ENCODE measurements at regions not wholly inside any gene's neighbourhood (a gene's known extent, or its start where the extent isn't known, plus 50 kb on each side); places are given as distances from the start of the nearest gene placed in this dataset.

DNA sequence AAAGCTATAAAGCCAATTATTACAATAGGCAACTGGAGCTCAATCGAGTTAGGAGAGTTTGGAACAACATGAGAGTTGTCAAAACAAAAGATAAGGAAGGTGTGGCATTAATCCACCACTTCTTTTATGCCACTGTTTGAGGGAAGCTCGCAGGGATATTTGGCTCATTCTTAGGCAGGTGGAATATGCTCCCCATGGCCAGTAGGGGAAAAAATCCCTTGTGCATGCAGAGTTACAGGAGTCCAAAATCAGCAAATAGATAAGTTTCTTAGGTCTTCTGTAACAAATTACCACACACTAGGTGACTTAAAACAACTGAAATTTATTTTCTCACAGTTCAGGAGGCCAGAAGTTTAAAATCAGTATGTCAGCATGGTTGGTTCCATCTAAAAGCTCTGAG lies 135.4 kb upstream of the SYNPR start:
- no peaks in the 10 kb centered on the region for H3K36me3 Mint-ChIP-seq (ENCODE audit: unreplicated experiment)
- peaks cover 11% of the 10 kb centered on the region for H3K9me3 Mint-ChIP-seq (ENCODE audit: unreplicated experiment)
- no peaks in the 10 kb centered on the region for H3K27me3 Mint-ChIP-seq (ENCODE audit: unreplicated experiment)
- H3K4me1 Mint-ChIP-seq (ENCODE audit: unreplicated experiment): no peaks in the 10 kb centered on the region
- DNase-seq (ENCODE audit: extremely low spot score, unreplicated experiment): no peak
- H3K27ac Mint-ChIP-seq (ENCODE audit: unreplicated experiment): no peak overlapping the region
- TF ChIP-seq, protein P1, sequence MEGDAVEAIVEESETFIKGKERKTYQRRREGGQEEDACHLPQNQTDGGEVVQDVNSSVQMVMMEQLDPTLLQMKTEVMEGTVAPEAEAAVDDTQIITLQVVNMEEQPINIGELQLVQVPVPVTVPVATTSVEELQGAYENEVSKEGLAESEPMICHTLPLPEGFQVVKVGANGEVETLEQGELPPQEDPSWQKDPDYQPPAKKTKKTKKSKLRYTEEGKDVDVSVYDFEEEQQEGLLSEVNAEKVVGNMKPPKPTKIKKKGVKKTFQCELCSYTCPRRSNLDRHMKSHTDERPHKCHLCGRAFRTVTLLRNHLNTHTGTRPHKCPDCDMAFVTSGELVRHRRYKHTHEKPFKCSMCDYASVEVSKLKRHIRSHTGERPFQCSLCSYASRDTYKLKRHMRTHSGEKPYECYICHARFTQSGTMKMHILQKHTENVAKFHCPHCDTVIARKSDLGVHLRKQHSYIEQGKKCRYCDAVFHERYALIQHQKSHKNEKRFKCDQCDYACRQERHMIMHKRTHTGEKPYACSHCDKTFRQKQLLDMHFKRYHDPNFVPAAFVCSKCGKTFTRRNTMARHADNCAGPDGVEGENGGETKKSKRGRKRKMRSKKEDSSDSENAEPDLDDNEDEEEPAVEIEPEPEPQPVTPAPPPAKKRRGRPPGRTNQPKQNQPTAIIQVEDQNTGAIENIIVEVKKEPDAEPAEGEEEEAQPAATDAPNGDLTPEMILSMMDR (IDR thresholded peaks at IDR 0.05): no peak
- H3K4me3 Mint-ChIP-seq (ENCODE audit: unreplicated experiment): no peak overlapping the region

DNA sequence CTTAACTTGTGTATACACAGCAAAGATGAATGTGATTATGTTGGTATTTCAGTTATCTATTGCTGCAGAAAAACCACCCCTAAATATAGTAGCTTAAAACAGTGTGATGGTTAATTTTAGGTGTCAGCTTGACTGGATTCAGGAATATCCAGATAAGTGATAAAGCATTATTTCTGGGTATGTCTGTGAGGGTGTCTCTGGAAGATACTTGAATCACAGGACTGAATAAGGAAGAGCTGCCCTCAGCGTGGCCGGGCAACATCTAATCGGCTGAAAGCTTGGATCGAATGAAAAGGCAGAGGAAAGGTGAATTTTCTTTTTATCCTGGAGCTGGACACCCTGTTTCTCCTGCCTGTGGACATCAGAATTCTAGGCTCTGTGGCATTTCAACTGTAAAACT lies 132.0 kb upstream of the SYNPR start:
- H3K27me3 Mint-ChIP-seq (ENCODE audit: unreplicated experiment): no peaks in the 10 kb centered on the region
- H3K36me3 Mint-ChIP-seq (ENCODE audit: unreplicated experiment): no peaks in the 10 kb centered on the region
- H3K9me3 Mint-ChIP-seq (ENCODE audit: unreplicated experiment): peaks cover 15% of the 10 kb centered on the region
- H3K4me3 Mint-ChIP-seq (ENCODE audit: unreplicated experiment): no peak overlapping the region
- TF ChIP-seq, protein P1 (IDR thresholded peaks at IDR 0.05): no peak
- H3K4me1 Mint-ChIP-seq (ENCODE audit: unreplicated experiment): no peaks in the 10 kb centered on the region
- no peak overlapping the region for H3K27ac Mint-ChIP-seq (ENCODE audit: unreplicated experiment)
- DNase-seq (ENCODE audit: extremely low spot score, unreplicated experiment): no peak

DNA sequence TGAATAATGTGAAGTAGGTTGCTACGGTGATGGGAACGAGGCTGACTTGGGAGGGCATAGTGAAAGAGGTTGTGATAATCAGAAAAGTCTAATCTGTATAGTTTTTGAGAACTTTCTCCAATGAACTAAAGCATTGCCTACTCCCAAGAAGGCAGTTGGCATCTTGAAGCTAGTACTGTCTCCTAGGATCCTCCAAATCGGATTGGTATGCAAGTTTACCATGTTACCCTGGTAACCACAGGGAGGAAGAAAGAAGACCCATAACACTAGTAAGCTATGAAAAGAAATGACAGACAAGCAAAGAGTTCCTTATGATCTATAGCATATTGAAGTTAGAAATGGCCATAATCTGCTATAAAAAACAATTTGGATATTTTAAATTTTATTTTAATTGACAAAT lies 127.2 kb upstream of the SYNPR start:
- H3K4me1 Mint-ChIP-seq (ENCODE audit: unreplicated experiment): no peaks in the 10 kb centered on the region

DNA sequence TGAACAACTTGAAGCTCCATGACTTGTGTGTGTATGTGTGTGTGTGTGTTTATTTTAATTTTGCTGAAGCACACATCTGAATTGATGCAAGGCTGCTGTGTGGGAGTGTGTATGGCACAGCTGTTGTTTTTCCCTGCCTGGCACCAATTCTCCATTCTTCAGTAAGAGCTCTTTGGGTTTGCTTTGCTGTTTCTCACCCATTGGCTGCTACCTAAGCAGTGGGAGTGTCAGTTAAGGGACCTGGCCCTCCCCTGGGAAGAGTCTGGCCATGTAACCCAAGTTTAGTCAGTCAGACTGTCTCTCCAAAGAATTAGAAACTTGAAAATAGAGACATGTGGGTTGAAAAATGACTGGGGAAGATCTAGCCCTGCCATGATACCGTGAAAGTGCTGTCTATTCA lies 126.2 kb upstream of the SYNPR start:
- TF ChIP-seq, protein P1 (IDR thresholded peaks at IDR 0.05): no peak
- no peaks in the 10 kb centered on the region for H3K27me3 Mint-ChIP-seq (ENCODE audit: unreplicated experiment)
- H3K27ac Mint-ChIP-seq (ENCODE audit: unreplicated experiment): no peak overlapping the region
- H3K4me1 Mint-ChIP-seq (ENCODE audit: unreplicated experiment): no peaks in the 10 kb centered on the region
- H3K4me3 Mint-ChIP-seq (ENCODE audit: unreplicated experiment): no peak overlapping the region
- H3K36me3 Mint-ChIP-seq (ENCODE audit: unreplicated experiment): no peaks in the 10 kb centered on the region
- DNase-seq (ENCODE audit: extremely low spot score, unreplicated experiment): no peak
- peaks cover 20% of the 10 kb centered on the region for H3K9me3 Mint-ChIP-seq (ENCODE audit: unreplicated experiment)

More for the DNA sequence above, 127.2 kb upstream of the SYNPR start:
- Mint-ChIP-seq H3K27ac (ENCODE audit: unreplicated experiment) (no peak overlapping the region), H3K9me3 (ENCODE audit: unreplicated experiment) (peaks cover 15% of the 10 kb centered on the region), H3K36me3 (ENCODE audit: unreplicated experiment) (no peaks in the 10 kb centered on the region), H3K4me3 (ENCODE audit: unreplicated experiment) (no peak overlapping the region), H3K27me3 (ENCODE audit: unreplicated experiment) (no peaks in the 10 kb centered on the region)
- no peak for DNase-seq (ENCODE audit: extremely low spot score, unreplicated experiment)
- TF ChIP-seq, protein P1 (IDR thresholded peaks at IDR 0.05): no peak

DNA sequence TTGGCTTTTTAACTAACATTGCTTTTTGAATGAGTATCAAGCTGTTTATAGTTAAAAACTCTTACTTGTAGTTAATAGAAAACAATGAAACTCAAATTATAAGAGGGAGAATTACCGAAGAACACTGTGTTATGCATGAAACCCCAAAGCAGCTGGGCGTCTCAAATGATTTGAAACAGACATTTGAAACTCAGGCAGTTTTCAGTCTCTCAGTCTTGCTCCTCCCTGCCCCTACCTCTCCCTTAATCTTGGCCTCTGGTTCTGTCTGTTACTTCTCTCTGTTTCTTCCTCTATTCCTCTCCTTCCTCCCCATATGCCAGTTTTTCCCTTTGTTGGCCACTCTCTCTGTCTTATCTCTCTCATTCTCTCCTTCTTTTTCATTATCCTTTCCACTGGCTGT lies 118.3 kb upstream of the SYNPR start:
- TF ChIP-seq, protein P1 (IDR thresholded peaks at IDR 0.05): no peak
- no peak for DNase-seq (ENCODE audit: extremely low spot score, unreplicated experiment)
- Mint-ChIP-seq H3K4me1 (ENCODE audit: unreplicated experiment) (no peaks in the 10 kb centered on the region), H3K4me3 (ENCODE audit: unreplicated experiment) (no peak overlapping the region), H3K9me3 (ENCODE audit: unreplicated experiment) (peaks cover 12% of the 10 kb centered on the region), H3K36me3 (ENCODE audit: unreplicated experiment) (no peaks in the 10 kb centered on the region), H3K27ac (ENCODE audit: unreplicated experiment) (no peak overlapping the region), H3K27me3 (ENCODE audit: unreplicated experiment) (no peaks in the 10 kb centered on the region)

Measured in osteocyte (in vitro differentiated cells).